ENCODE measurements at regions not wholly inside any gene's neighbourhood (a gene's known extent, or its start where the extent isn't known, plus 50 kb on each side); places are given as distances from the start of the nearest gene placed in this dataset.
A peak's percentile ranks its signal among the peaks of the same experiment; 100 is the strongest.

DNA sequence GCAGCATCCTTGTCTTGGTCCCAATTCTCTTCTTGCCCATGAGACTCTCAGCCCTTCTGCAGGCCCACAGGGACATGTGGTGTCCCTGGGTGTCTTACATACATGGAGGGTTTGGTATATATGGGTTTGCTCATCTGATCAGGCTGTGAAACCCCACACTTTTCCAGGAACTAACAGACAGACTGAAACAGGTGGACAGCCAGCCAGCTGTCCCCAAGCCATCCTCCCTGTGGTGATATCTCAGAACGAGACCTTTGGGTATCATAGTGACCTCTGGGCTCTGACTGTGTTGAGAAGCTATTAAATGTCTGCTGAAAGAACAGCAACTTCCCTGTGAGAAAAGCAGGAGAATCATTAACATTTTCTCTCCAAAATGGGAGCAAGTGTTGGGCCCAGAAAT is 115.5 kb upstream of the PAXBP1 start:
- H3K4me2 ChIP-seq (ENCODE audit: low read length), result no peak overlapping the region
- H4K91ac ChIP-seq (ENCODE audit: low read depth, low read length), result no peak overlapping the region
- no peak overlapping the region for H2BK5ac ChIP-seq (ENCODE audit: low read depth, low read length, poor library complexity)
- no peaks in the 10 kb centered on the region for H3K79me2 ChIP-seq (ENCODE audit: control insufficient read depth, insufficient read depth, low read length, poor library complexity)
- no peak overlapping the region for H2BK12ac ChIP-seq (ENCODE audit: low read length)
- H3K4me3 ChIP-seq (ENCODE audit: low read depth, low read length), result no peak overlapping the region
- WGBS (ENCODE audit: extremely low coverage, insufficient coverage, insufficient read length), result no CpG with 5 or more reads among the region's 1 CpG
- H4K12ac ChIP-seq (ENCODE audit: low read depth, low read length), result no peak overlapping the region
- H2BK120ac ChIP-seq (ENCODE audit: insufficient read depth, low read length, poor library complexity), result no peak overlapping the region
- H3K18ac ChIP-seq (ENCODE audit: low read length), result no peak overlapping the region
- H3K9ac ChIP-seq (ENCODE audit: low read length), result no peak overlapping the region
- H3K27ac ChIP-seq (ENCODE audit: low read depth, low read length), result no peak overlapping the region
- no peak overlapping the region for H3K23ac ChIP-seq (ENCODE audit: low read length)
- H3K27me3 ChIP-seq (ENCODE audit: insufficient read depth, low read length), result no peaks in the 10 kb centered on the region
- H3K4ac ChIP-seq (ENCODE audit: low read depth, low read length), result no peak overlapping the region
- no peaks in the 10 kb centered on the region for H3K4me1 ChIP-seq (ENCODE audit: control insufficient read depth in 1 of 2, insufficient read depth in 2 of 2, low read length in 2 of 2)
- H3K14ac ChIP-seq (ENCODE audit: low read length), result no peak overlapping the region
- no peak overlapping the region for H4K8ac ChIP-seq (ENCODE audit: low read depth, low read length)
- no peaks in the 10 kb centered on the region for H3K9me3 ChIP-seq (ENCODE audit: insufficient read depth, low read depth, low read length)
- no peak overlapping the region for H2AFZ ChIP-seq (ENCODE audit: insufficient read depth, low read length, poor library complexity)
- DNase-seq, result no peak
- no peak overlapping the region for H2AK5ac ChIP-seq (ENCODE audit: low read length)
- H3K79me1 ChIP-seq (ENCODE audit: low read length), result no peaks in the 10 kb centered on the region
- no peaks in the 10 kb centered on the region for H3K36me3 ChIP-seq (ENCODE audit: control insufficient read depth in 1 of 2, insufficient read depth in 2 of 2, low read length in 2 of 2)

DNA sequence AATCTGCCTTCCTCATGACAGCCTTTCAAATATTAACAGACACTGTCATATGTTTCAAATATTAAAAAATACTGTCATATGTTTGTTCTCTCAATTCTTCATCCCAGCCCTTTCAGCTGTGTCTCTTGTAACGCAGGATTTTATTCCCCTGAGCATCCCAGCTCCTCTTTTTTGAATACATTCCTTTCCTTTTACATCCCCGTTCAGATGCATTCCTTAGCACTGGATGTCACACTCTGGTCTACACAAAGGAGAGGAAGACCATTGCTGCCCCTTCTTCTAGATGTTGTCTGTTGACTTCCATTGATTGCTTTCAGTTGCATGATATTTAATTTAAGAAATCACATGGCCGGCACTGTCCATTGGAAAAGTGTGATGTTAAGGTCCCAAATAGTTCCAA is 117.4 kb upstream of the PAXBP1 start:
- Histone ChIP-seq H3K27me3 (ENCODE audit: insufficient read depth, low read length) (no peaks in the 10 kb centered on the region), H4K12ac (ENCODE audit: low read depth, low read length) (no peak overlapping the region), H3K27ac (ENCODE audit: low read depth, low read length) (no peak overlapping the region), H3K4me3 (ENCODE audit: low read depth, low read length) (no peak overlapping the region), H3K9ac (ENCODE audit: low read length) (no peak overlapping the region), H3K9me3 (ENCODE audit: insufficient read depth, low read depth, low read length) (no peaks in the 10 kb centered on the region), H3K79me1 (ENCODE audit: low read length) (no peaks in the 10 kb centered on the region), H4K91ac (ENCODE audit: low read depth, low read length) (no peak overlapping the region), H3K79me2 (ENCODE audit: control insufficient read depth, insufficient read depth, low read length, poor library complexity) (no peaks in the 10 kb centered on the region), H3K23ac (ENCODE audit: low read length) (no peak overlapping the region), H3K4me2 (ENCODE audit: low read length) (no peak overlapping the region), H3K14ac (ENCODE audit: low read length) (no peak overlapping the region), H3K4me1 (ENCODE audit: control insufficient read depth in 1 of 2, insufficient read depth in 2 of 2, low read length in 2 of 2) (no peaks in the 10 kb centered on the region), H3K36me3 (ENCODE audit: control insufficient read depth in 1 of 2, insufficient read depth in 2 of 2, low read length in 2 of 2) (no peaks in the 10 kb centered on the region), H2AFZ (ENCODE audit: insufficient read depth, low read length, poor library complexity) (no peak overlapping the region), H2BK12ac (ENCODE audit: low read length) (no peak overlapping the region), H2AK5ac (ENCODE audit: low read length) (no peak overlapping the region), H2BK120ac (ENCODE audit: insufficient read depth, low read length, poor library complexity) (no peak overlapping the region), H3K4ac (ENCODE audit: low read depth, low read length) (no peak overlapping the region), H4K8ac (ENCODE audit: low read depth, low read length) (no peak overlapping the region), H2BK5ac (ENCODE audit: low read depth, low read length, poor library complexity) (no peak overlapping the region), H3K18ac (ENCODE audit: low read length) (no peak overlapping the region)
- DNase-seq, result peak in 1 of 2 donors; percentile 4
- WGBS (ENCODE audit: extremely low coverage, insufficient coverage, insufficient read length), result no CpG with 5 or more reads among the region's 3 CpGs

- no peak overlapping the region for H3K9ac ChIP-seq (ENCODE audit: low read length)
- no peak overlapping the region for H2BK5ac ChIP-seq (ENCODE audit: low read depth, low read length, poor library complexity)
- no peak overlapping the region for H4K8ac ChIP-seq (ENCODE audit: low read depth, low read length)
- no CpG with 5 or more reads among the region's 3 CpGs for WGBS (ENCODE audit: extremely low coverage, insufficient coverage, insufficient read length)
- no peak overlapping the region for H2AK5ac ChIP-seq (ENCODE audit: low read length)
- no peaks in the 10 kb centered on the region for H3K4me1 ChIP-seq (ENCODE audit: control insufficient read depth in 1 of 2, insufficient read depth in 2 of 2, low read length in 2 of 2)
- H3K9me3 ChIP-seq (ENCODE audit: insufficient read depth, low read depth, low read length), result no peaks in the 10 kb centered on the region
- H3K4me2 ChIP-seq (ENCODE audit: low read length), result no peak overlapping the region
- no peak overlapping the region for H4K91ac ChIP-seq (ENCODE audit: low read depth, low read length)
- no peak overlapping the region for H2BK120ac ChIP-seq (ENCODE audit: insufficient read depth, low read length, poor library complexity)
- H3K14ac ChIP-seq (ENCODE audit: low read length), result no peak overlapping the region
- H3K4me3 ChIP-seq (ENCODE audit: low read depth, low read length), result no peak overlapping the region
- DNase-seq, result peak in 1 of 2 donors; percentile 14
- H2AFZ ChIP-seq (ENCODE audit: insufficient read depth, low read length, poor library complexity), result no peak overlapping the region
- no peak overlapping the region for H4K12ac ChIP-seq (ENCODE audit: low read depth, low read length)
- H3K4ac ChIP-seq (ENCODE audit: low read depth, low read length), result no peak overlapping the region
- H3K18ac ChIP-seq (ENCODE audit: low read length), result no peak overlapping the region
- H2BK12ac ChIP-seq (ENCODE audit: low read length), result no peak overlapping the region
- H3K27ac ChIP-seq (ENCODE audit: low read depth, low read length), result no peak overlapping the region
- H3K79me1 ChIP-seq (ENCODE audit: low read length), result no peaks in the 10 kb centered on the region
- H3K79me2 ChIP-seq (ENCODE audit: control insufficient read depth, insufficient read depth, low read length, poor library complexity), result no peaks in the 10 kb centered on the region
- no peak overlapping the region for H3K23ac ChIP-seq (ENCODE audit: low read length)
- H3K36me3 ChIP-seq (ENCODE audit: control insufficient read depth in 1 of 2, insufficient read depth in 2 of 2, low read length in 2 of 2), result no peaks in the 10 kb centered on the region
- H3K27me3 ChIP-seq (ENCODE audit: insufficient read depth, low read length), result no peaks in the 10 kb centered on the region
Observed at GRCh38 chr21:32889596-32889995, 118.0 kb upstream of the PAXBP1 start.

- no peak for DNase-seq
Observed at GRCh38 chr21:32894321-32894720, 122.8 kb upstream of the PAXBP1 start.

More at GRCh38 chr21:32894321-32894720, 122.8 kb upstream of the PAXBP1 start:
- H3K18ac ChIP-seq (ENCODE audit: low read length), result no peak overlapping the region
- no peak overlapping the region for H4K8ac ChIP-seq (ENCODE audit: low read depth, low read length)
- no peaks in the 10 kb centered on the region for H3K27me3 ChIP-seq (ENCODE audit: insufficient read depth, low read length)
- no peaks in the 10 kb centered on the region for H3K79me1 ChIP-seq (ENCODE audit: low read length)
- H3K4ac ChIP-seq (ENCODE audit: low read depth, low read length), result no peak overlapping the region
- no peaks in the 10 kb centered on the region for H3K36me3 ChIP-seq (ENCODE audit: control insufficient read depth in 1 of 2, insufficient read depth in 2 of 2, low read length in 2 of 2)
- no peak overlapping the region for H4K12ac ChIP-seq (ENCODE audit: low read depth, low read length)
- H3K9me3 ChIP-seq (ENCODE audit: insufficient read depth, low read depth, low read length), result no peaks in the 10 kb centered on the region
- no peak overlapping the region for H2BK5ac ChIP-seq (ENCODE audit: low read depth, low read length, poor library complexity)
- no peak overlapping the region for H3K4me3 ChIP-seq (ENCODE audit: low read depth, low read length)
- H2AK5ac ChIP-seq (ENCODE audit: low read length), result no peak overlapping the region
- no peak overlapping the region for H3K4me2 ChIP-seq (ENCODE audit: low read length)
- no peak overlapping the region for H3K27ac ChIP-seq (ENCODE audit: low read depth, low read length)
- H2BK120ac ChIP-seq (ENCODE audit: insufficient read depth, low read length, poor library complexity), result no peak overlapping the region
- H3K79me2 ChIP-seq (ENCODE audit: control insufficient read depth, insufficient read depth, low read length, poor library complexity), result no peaks in the 10 kb centered on the region
- no peak overlapping the region for H4K91ac ChIP-seq (ENCODE audit: low read depth, low read length)
- no peak overlapping the region for H2AFZ ChIP-seq (ENCODE audit: insufficient read depth, low read length, poor library complexity)
- H3K23ac ChIP-seq (ENCODE audit: low read length), result no peak overlapping the region
- no peak overlapping the region for H2BK12ac ChIP-seq (ENCODE audit: low read length)
- no peak overlapping the region for H3K14ac ChIP-seq (ENCODE audit: low read length)
- no peaks in the 10 kb centered on the region for H3K4me1 ChIP-seq (ENCODE audit: control insufficient read depth in 1 of 2, insufficient read depth in 2 of 2, low read length in 2 of 2)
- H3K9ac ChIP-seq (ENCODE audit: low read length), result no peak overlapping the region

All from trophoblast cell (in vitro differentiated cells and primary cell).